Motor neuron (in vitro differentiated cells): ENCODE measurements at regions not wholly inside any gene's neighbourhood (a gene's known extent, or its start where the extent isn't known, plus 50 kb on each side); places are given as distances from the start of the nearest gene placed in this dataset.
A peak's percentile ranks its signal among the peaks of the same experiment; 100 is the strongest.

Experiments
- ATAC-seq, 8 experiments: fragments of 200-7000 bp; cut with Tn5 transposase; replicated peaks in 6 of 8; 2 replicates each; pipeline ENCODE4 v1.8.0; 2021; ENCODE audit warnings: mild to moderate bottlenecking in 8 of 8, moderate library complexity in 8 of 8
- H3K27ac ChIP-seq, 2 donors: fragments of 250-450 bp; sonication (Bioruptor Pico); 2 replicates each; pipeline ENCODE4 v1.9.0; 2021; ENCODE audit warnings: antibody characterized with exemption in 2 of 2, mild to moderate bottlenecking in 2 of 2, moderate library complexity in 1 of 2
- H3K4me1 ChIP-seq, 2 donors: fragments of 250-450 bp; sonication (Bioruptor Pico); replicated peaks in 1 of 2; 2 replicates each; pipeline ENCODE4 v1.6.1; 2021; ENCODE audit warnings: antibody characterized with exemption in 2 of 2, mild to moderate bottlenecking in 2 of 2, moderate library complexity in 1 of 2
- H3K4me3 ChIP-seq, 5 donors: fragments of 250-450 bp; sonication (Bioruptor Pico); 2 replicates each; pipeline ENCODE4 v1.9.0; 2021; ENCODE audit warnings: antibody characterized with exemption in 5 of 5, mild to moderate bottlenecking in 5 of 5, moderate library complexity in 4 of 5
- WGBS, 10 experiments: fragments of 450-650 bp; shearing (Covaris generic); methylation state at CpG; one replicate each; pipeline ENCODE4 v1.0.0; 2022; 5-methylcytosine and 5-hydroxymethylcytosine counted together
- in situ Hi-C, 9 experiments: fragments of 400-800 bp; cut with MboI; loops; one replicate each; pipeline ENCODE4 v1.15.0; 2021; ENCODE audit warnings: low sequenced_read_pairs in 9 of 9, low pct_unique_long_range_greater_than_20kb in 2 of 9; ENCODE audit not compliant: unreplicated experiment in 9 of 9

- ATAC-seq = peak in 7 of 8 experiments; percentile 7 to 79 (median 48)
- no peak overlapping the region for H3K4me3 ChIP-seq
- no peak overlapping the region for H3K27ac ChIP-seq
- peaks cover 12 to 26% of the 10 kb centered on the region in 2 donors for H3K4me1 ChIP-seq
- in situ Hi-C loops = loop anchor here in 5 of 9 experiments (10.0 to 25.0 kb wide), 5 partner anchors 268 to 743 kb away; partner anchors contain the start of gene BTG1 (in 3 of the 5)
Observed at GRCh38 chr12:91819132-91819447, 326.6 kb downstream of the BTG1 start.

GRCh38 chr12:91818227-91819131, 327.2 kb downstream of the BTG1 start:
- 27 to 73% (median 51%) methylated on average over 1 to 2 of the region's 2 CpGs; no CpG with 5 or more reads in 4 of the 10 experiments for WGBS, 10 experiments
- no peak overlapping the region for H3K4me3 ChIP-seq
- no peak overlapping the region for H3K27ac ChIP-seq
- H3K4me1 ChIP-seq = peaks cover 12 to 26% of the 10 kb centered on the region in 2 donors
- in situ Hi-C loops = loop anchor here in 5 of 9 experiments (10.0 to 25.0 kb wide), 5 partner anchors 269 to 744 kb away; partner anchors contain the start of gene BTG1 (in 3 of the 5)
- peak in 7 of 8 experiments; percentile 33 to 74 (median 48) for ATAC-seq

- WGBS, 10 experiments = 24 to 100% (median 90%) methylated on average over 1 to 2 of the region's 2 CpGs; no CpG with 5 or more reads in 1 of the 10 experiments
- H3K27ac ChIP-seq = no peak overlapping the region
- in situ Hi-C loops = loop anchor here in 5 of 9 experiments (10.0 to 25.0 kb wide), 5 partner anchors 270 to 745 kb away; partner anchors contain the start of gene BTG1 (in 3 of the 5)
- no peak overlapping the region for H3K4me3 ChIP-seq
- peaks cover 12 to 26% of the 10 kb centered on the region in 2 donors for H3K4me1 ChIP-seq
- no peak for ATAC-seq
Observed at GRCh38 chr12:91817517-91817916, 328.1 kb downstream of the BTG1 start.

GRCh38 chr12:91813701-91814100, 331.9 kb downstream of the BTG1 start:
- Histone ChIP-seq H3K4me1 (peaks cover 5 to 12% of the 10 kb centered on the region in 2 donors), H3K27ac (no peak overlapping the region), H3K4me3 (no peak overlapping the region)
- in situ Hi-C loops = loop anchor here in 5 of 9 experiments (10.0 to 25.0 kb wide), 5 partner anchors 274 to 749 kb away; partner anchors contain the start of gene BTG1 (in 3 of the 5)
- 52 to 100% (median 93%) methylated on average over 1 to 3 of the region's 3 CpGs; no CpG with 5 or more reads in 3 of the 10 experiments for WGBS, 10 experiments
- ATAC-seq = no peak

- 41 to 76% (median 55%) methylated on average over 1 to 5 of the region's 5 CpGs for WGBS, 10 experiments
- Histone ChIP-seq H3K4me1 (no peaks in the 10 kb centered on the region), H3K4me3 (no peak overlapping the region), H3K27ac (no peak overlapping the region)
- in situ Hi-C loops = loop anchor here in 5 of 9 experiments (10.0 to 25.0 kb wide), 5 partner anchors 276 to 751 kb away; partner anchors contain the start of gene BTG1 (in 3 of the 5)
- peak in 7 of 8 experiments; percentile 40 to 65 (median 47) for ATAC-seq
Observed at GRCh38 chr12:91811481-91812287, 334.0 kb downstream of the BTG1 start.

GRCh38 chr12:91810531-91811451, 334.9 kb downstream of the BTG1 start:
- ATAC-seq = peak in 3 of 8 experiments; percentile 54 to 66 (median 61)
- WGBS, 10 experiments = 52 to 100% (median 74%) methylated on average over 1 to 3 of the region's 3 CpGs; no CpG with 5 or more reads in 1 of the 10 experiments
- H3K27ac ChIP-seq = no peak overlapping the region
- H3K4me3 ChIP-seq = no peak overlapping the region
- no peaks in the 10 kb centered on the region for H3K4me1 ChIP-seq
- in situ Hi-C loops = loop anchor here in 5 of 9 experiments (10.0 to 25.0 kb wide), 5 partner anchors 277 to 752 kb away; partner anchors contain the start of gene BTG1 (in 3 of the 5)

GRCh38 chr12:91810077-91810476, 335.6 kb downstream of the BTG1 start:
- in situ Hi-C loops = loop anchor here in 5 of 9 experiments (10.0 to 25.0 kb wide), 5 partner anchors 277 to 752 kb away; partner anchors contain the start of gene BTG1 (in 3 of the 5)
- Histone ChIP-seq H3K27ac (no peak overlapping the region), H3K4me3 (no peak overlapping the region), H3K4me1 (no peaks in the 10 kb centered on the region)
- 13 to 100% (median 70%) methylated on average over 1 of the region's 1 CpG; no CpG with 5 or more reads in 3 of the 10 experiments for WGBS, 10 experiments
- ATAC-seq = no peak

GRCh38 chr12:91805031-91805430, 340.6 kb downstream of the BTG1 start:
- no peak overlapping the region for H3K27ac ChIP-seq
- H3K4me1 ChIP-seq = no peaks in the 10 kb centered on the region
- no peak overlapping the region for H3K4me3 ChIP-seq
- 71 to 100% (median 100%) methylated on average over 1 to 5 of the region's 5 CpGs; no CpG with 5 or more reads in 3 of the 10 experiments for WGBS, 10 experiments
- ATAC-seq = no peak
- in situ Hi-C loops = loop anchor here in 4 of 9 experiments (25.0 kb wide), 3 partner anchors 282 to 757 kb away; partner anchors contain the start of gene BTG1 (in 3 of the 4)

GRCh38 chr12:91804533-91804932, 341.1 kb downstream of the BTG1 start:
- WGBS, 10 experiments = 83 to 100% (median 100%) methylated on average over 1 of the region's 1 CpG; no CpG with 5 or more reads in 7 of the 10 experiments
- no peak overlapping the region for H3K4me3 ChIP-seq
- no peak for ATAC-seq
- H3K27ac ChIP-seq = no peak overlapping the region
- no peaks in the 10 kb centered on the region for H3K4me1 ChIP-seq
- in situ Hi-C loops = loop anchor here in 4 of 9 experiments (25.0 kb wide), 3 partner anchors 283 to 758 kb away; partner anchors contain the start of gene BTG1 (in 3 of the 4)

- no peak overlapping the region for H3K27ac ChIP-seq
- H3K4me3 ChIP-seq = no peak overlapping the region
- WGBS, 10 experiments = 100% methylated on average over 1 of the region's 1 CpG; no CpG with 5 or more reads in 5 of the 10 experiments
- ATAC-seq = peak in 2 of 8 experiments; percentile 26
- H3K4me1 ChIP-seq = no peaks in the 10 kb centered on the region
- in situ Hi-C loops = loop anchor here in 4 of 9 experiments (25.0 kb wide), 3 partner anchors 286 to 761 kb away; partner anchors contain the start of gene BTG1 (in 3 of the 4)
Observed at GRCh38 chr12:91801048-91801447, 344.6 kb downstream of the BTG1 start.

- 38 to 100% (median 88%) methylated on average over 1 to 2 of the region's 2 CpGs; no CpG with 5 or more reads in 1 of the 10 experiments for WGBS, 10 experiments
- Histone ChIP-seq H3K4me3 (no peak overlapping the region), H3K27ac (no peak overlapping the region), H3K4me1 (peaks cover 0 to 17% of the 10 kb centered on the region in 2 donors)
- in situ Hi-C loops = loop anchor here in 1 of 9 experiments (25.0 kb wide), 1 partner anchor 406 kb away; no protein-coding TSS in a partner anchor
- ATAC-seq = peak in 2 of 8 experiments; percentile 67 to 74
Observed at GRCh38 chr12:91793676-91794075, 352.0 kb downstream of the BTG1 start.
